CD4-positive, alpha-beta memory T cell (primary cell): ENCODE measurements at regions not wholly inside any gene's neighbourhood (a gene's known extent, or its start where the extent isn't known, plus 50 kb on each side); places are given as distances from the start of the nearest gene placed in this dataset.

Source experiments
- CTCF ChIA-PET: fragments of 350-600 bp; sonication (Branson Sonifier 250); formaldehyde crosslinking; loops from one replicate; lab custom pipeline; 2021; ENCODE audit warnings: inconsistent platforms; ENCODE audit not compliant: partially characterized antibody; lab: Charles Lee
- POLR2A ChIA-PET: fragments of 350-600 bp; sonication (Branson Sonifier 250); formaldehyde crosslinking; loops from one replicate; lab custom pipeline; 2021; ENCODE audit not compliant: partially characterized antibody; lab: Charles Lee
- DNase-seq, 5 donors: peaks; one replicate each; pipeline versions ENCODE4 v3.0.0 to v3.0.0-alpha.2; 2020 to 2022; ENCODE audit warnings: mixed read lengths in 1 of 5
- H3K27ac ChIP-seq: one replicate; pipeline ENCODE4 v1.7.0; 2013; ENCODE audit warnings: low read depth, low read length
- H3K27me3 ChIP-seq: 2 replicates; pipeline ENCODE4 v1.7.0; 2013; ENCODE audit warnings: mild to moderate bottlenecking, low read length, moderate library complexity; ENCODE audit not compliant: insufficient read depth
- H3K36me3 ChIP-seq: 2 replicates; pipeline ENCODE4 v1.7.0; 2013; ENCODE audit warnings: mild to moderate bottlenecking, low read length, moderate library complexity; ENCODE audit not compliant: insufficient read depth
- H3K4me1 ChIP-seq: 2 replicates; pipeline ENCODE4 v1.7.0; 2013; ENCODE audit warnings: mild to moderate bottlenecking, low read length, moderate library complexity; ENCODE audit not compliant: insufficient read depth
- H3K4me3 ChIP-seq, 2 donors: one replicate each; pipeline ENCODE4 v1.7.0; 2013; ENCODE audit warnings: low read length in 2 of 2, mild to moderate bottlenecking in 1 of 2
- H3K9me3 ChIP-seq, 2 donors: one replicate each; pipeline ENCODE4 v1.7.0; 2013; ENCODE audit warnings: low read length in 2 of 2, control low read depth in 1 of 2; ENCODE audit not compliant: control insufficient read depth in 1 of 2
- H3K27ac Mint-ChIP-seq, 7 donors: one replicate each; pipeline ENCODE4 v1.8.0; 2020 to 2021; ENCODE audit warnings: mixed read lengths in 7 of 7, mild to moderate bottlenecking in 6 of 7, inconsistent platforms in 3 of 7, moderate library complexity in 3 of 7
- H3K27me3 Mint-ChIP-seq, 2 donors: one replicate each; pipeline ENCODE4 v1.8.0; 2020 to 2021; ENCODE audit warnings: mixed read lengths in 2 of 2
- H3K36me3 Mint-ChIP-seq, 2 donors: one replicate each; pipeline ENCODE4 v1.8.0; 2020 to 2021; ENCODE audit warnings: mixed read lengths in 2 of 2, inconsistent platforms in 1 of 2, mild to moderate bottlenecking in 1 of 2
- H3K4me1 Mint-ChIP-seq, 4 donors: one replicate each; pipeline ENCODE4 v1.8.0; 2020 to 2021; ENCODE audit warnings: mixed read lengths in 4 of 4, mild to moderate bottlenecking in 1 of 4
- H3K4me3 Mint-ChIP-seq, 8 donors: one replicate each; pipeline ENCODE4 v1.8.0; 2020 to 2021; ENCODE audit warnings: mixed read lengths in 8 of 8, mild to moderate bottlenecking in 7 of 8, moderate library complexity in 6 of 8, inconsistent platforms in 3 of 8
- H3K9me3 Mint-ChIP-seq, 8 donors: one replicate each; pipeline ENCODE4 v1.8.0; 2020 to 2021; ENCODE audit warnings: mixed read lengths in 8 of 8, mild to moderate bottlenecking in 5 of 8, inconsistent platforms in 3 of 8, moderate library complexity in 1 of 8
- intact Hi-C: fragments of 100-400 bp; cut with micrococcal nuclease; formaldehyde crosslinking; loops from one replicate; pipeline ENCODE4 v1.15.1; 2023

DNA sequence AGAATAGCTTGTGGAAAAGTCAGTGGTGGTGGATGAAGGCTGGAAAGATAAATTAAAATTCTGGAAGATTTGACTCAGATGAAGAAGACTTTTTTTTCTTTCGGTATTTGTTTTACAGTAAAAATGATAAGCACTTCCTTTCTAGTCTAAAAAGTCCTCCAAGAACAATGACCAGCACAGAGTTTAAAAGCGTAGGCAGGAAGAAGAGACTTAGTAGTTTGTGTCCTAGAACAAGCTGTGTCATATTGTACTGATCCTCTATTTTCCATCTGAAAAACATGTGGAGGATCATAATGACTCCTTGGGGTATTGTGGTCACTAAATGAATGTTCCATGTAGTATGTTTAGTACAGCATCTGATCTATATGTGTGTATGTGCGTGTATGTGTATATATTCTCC lies 132.4 kb upstream of the FSHR start:
- H3K4me1 ChIP-seq: no peaks in the 10 kb centered on the region
- no peak for DNase-seq
- H3K36me3 Mint-ChIP-seq: no peaks in the 10 kb centered on the region
- H3K9me3 Mint-ChIP-seq: peaks cover 0 to 10% (median 2%) of the 10 kb centered on the region in 8 donors
- H3K4me3 Mint-ChIP-seq: no peak overlapping the region
- no peaks in the 10 kb centered on the region for H3K27me3 Mint-ChIP-seq
- H3K4me3 ChIP-seq: no peak overlapping the region
- H3K4me1 Mint-ChIP-seq: no peaks in the 10 kb centered on the region
- ChIA-PET POLR2A (no interaction called here), CTCF (no interaction called here)
- no peak overlapping the region for H3K27ac Mint-ChIP-seq
- no peaks in the 10 kb centered on the region for H3K36me3 ChIP-seq
- intact Hi-C loops: no loop called here
- no peaks in the 10 kb centered on the region for H3K9me3 ChIP-seq
- H3K27me3 ChIP-seq: no peaks in the 10 kb centered on the region
- H3K27ac ChIP-seq: no peak overlapping the region

DNA sequence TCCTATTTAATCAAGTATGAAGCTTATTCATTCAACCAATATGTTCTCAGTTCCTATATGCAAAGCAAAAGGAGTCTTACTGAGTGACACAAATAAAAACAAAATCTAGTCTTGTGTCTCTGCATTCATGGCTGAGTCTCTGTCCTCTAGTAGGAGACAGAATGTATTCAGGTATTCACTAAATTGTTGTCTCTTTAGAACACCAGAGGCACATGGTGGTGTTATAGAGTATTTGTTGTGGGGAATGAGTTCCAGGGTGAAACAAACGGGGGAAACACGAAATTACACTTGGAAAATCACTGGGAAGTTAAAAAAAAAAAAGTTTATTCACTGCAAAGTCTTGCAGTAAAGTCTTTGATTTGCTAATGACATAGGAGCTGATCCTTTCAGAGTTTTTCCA lies 131.7 kb upstream of the FSHR start:
- CTCF ChIA-PET: no interaction called here
- no peak for DNase-seq
- no peaks in the 10 kb centered on the region for H3K9me3 ChIP-seq
- H3K4me1 ChIP-seq: no peaks in the 10 kb centered on the region
- H3K4me3 ChIP-seq: no peak overlapping the region
- H3K27me3 Mint-ChIP-seq: no peaks in the 10 kb centered on the region
- no peak overlapping the region for H3K27ac ChIP-seq
- no peaks in the 10 kb centered on the region for H3K36me3 ChIP-seq
- no peak overlapping the region for H3K27ac Mint-ChIP-seq
- no peaks in the 10 kb centered on the region for H3K27me3 ChIP-seq
- H3K4me1 Mint-ChIP-seq: no peaks in the 10 kb centered on the region
- H3K9me3 Mint-ChIP-seq: peaks cover 0 to 8% (median 2%) of the 10 kb centered on the region in 8 donors
- intact Hi-C loops: no loop called here
- H3K4me3 Mint-ChIP-seq: no peak overlapping the region
- H3K36me3 Mint-ChIP-seq: no peaks in the 10 kb centered on the region
- POLR2A ChIA-PET: no interaction called here

GRCh38 chr2:49278561-49278960 lies 124.2 kb upstream of the FSHR start:
- H3K27ac Mint-ChIP-seq: no peak overlapping the region
- Histone ChIP-seq H3K4me3 (no peak overlapping the region), H3K27ac (no peak overlapping the region), H3K4me1 (no peaks in the 10 kb centered on the region), H3K9me3 (peaks cover 0 to 3% of the 10 kb centered on the region in 2 donors), H3K36me3 (no peaks in the 10 kb centered on the region), H3K27me3 (no peaks in the 10 kb centered on the region)
- H3K4me3 Mint-ChIP-seq: no peak overlapping the region
- H3K27me3 Mint-ChIP-seq: no peaks in the 10 kb centered on the region
- intact Hi-C loops: no loop called here
- no peaks in the 10 kb centered on the region for H3K4me1 Mint-ChIP-seq
- no peaks in the 10 kb centered on the region for H3K36me3 Mint-ChIP-seq
- CTCF ChIA-PET: no interaction called here
- POLR2A ChIA-PET: no interaction called here
- peaks cover 0 to 13% (median 6%) of the 10 kb centered on the region in 8 donors for H3K9me3 Mint-ChIP-seq
- no peak for DNase-seq

DNA sequence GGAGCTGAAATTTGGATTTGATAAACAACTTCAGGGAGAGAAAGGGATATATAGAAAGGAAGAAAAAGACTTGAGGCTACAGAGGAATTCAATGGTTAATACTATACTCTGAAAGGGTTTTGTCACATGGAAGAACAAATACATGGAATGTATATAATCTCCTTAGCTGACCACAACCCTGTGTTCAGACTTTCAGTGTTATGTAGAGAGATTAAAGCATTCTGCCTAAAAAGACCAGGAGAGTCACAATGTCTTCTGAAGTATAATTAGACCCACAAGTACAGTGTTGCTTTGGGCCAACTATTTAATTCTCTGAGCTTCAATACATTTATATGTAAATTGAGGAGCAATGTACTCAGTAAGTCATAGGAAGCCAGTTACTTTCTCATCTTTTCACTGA lies 123.8 kb upstream of the FSHR start:
- Mint-ChIP-seq H3K27ac (no peak overlapping the region), H3K4me3 (no peak overlapping the region), H3K9me3 (peaks cover 0 to 15% (median 9%) of the 10 kb centered on the region in 8 donors), H3K27me3 (no peaks in the 10 kb centered on the region), H3K36me3 (no peaks in the 10 kb centered on the region), H3K4me1 (no peaks in the 10 kb centered on the region)
- Histone ChIP-seq H3K36me3 (no peaks in the 10 kb centered on the region), H3K27me3 (no peaks in the 10 kb centered on the region), H3K4me3 (no peak overlapping the region), H3K9me3 (peaks cover 0 to 3% of the 10 kb centered on the region in 2 donors), H3K4me1 (no peaks in the 10 kb centered on the region), H3K27ac (no peak overlapping the region)
- intact Hi-C loops: no loop called here
- ChIA-PET CTCF (no interaction called here), POLR2A (no interaction called here)
- DNase-seq: no peak

DNA sequence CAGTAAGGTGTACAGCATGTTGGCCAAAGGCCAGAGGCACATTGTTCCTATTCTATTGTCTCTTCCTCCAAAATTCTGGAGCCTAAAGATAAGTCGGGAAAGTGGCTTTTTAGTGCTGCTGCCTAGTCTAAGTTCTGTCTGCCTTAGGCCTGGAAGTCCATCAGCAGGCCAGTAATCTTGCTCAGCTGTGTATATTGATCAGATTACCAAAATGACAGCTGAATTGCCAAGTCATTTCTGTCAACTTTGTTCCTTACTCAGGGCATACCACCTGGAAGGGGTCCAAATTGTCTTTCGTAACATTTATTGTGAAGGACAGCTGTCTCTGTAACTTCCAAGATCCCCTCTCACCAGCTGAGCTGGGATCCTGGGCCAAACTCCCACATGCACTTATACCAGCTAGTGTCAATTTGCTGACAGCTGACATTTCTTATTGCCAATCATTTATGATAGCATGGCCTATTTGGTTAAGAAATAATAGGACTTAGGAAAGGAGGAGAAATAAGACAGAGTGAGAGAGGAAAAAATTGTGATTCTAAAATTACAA lies 116.8 kb upstream of the FSHR start:
- no peak overlapping the region for H3K27ac ChIP-seq
- CTCF ChIA-PET: no interaction called here
- intact Hi-C loops: no loop called here
- H3K4me3 Mint-ChIP-seq: no peak overlapping the region
- H3K4me3 ChIP-seq: no peak overlapping the region
- H3K27me3 ChIP-seq: no peaks in the 10 kb centered on the region
- peaks cover 0 to 7% (median 3%) of the 10 kb centered on the region in 8 donors for H3K9me3 Mint-ChIP-seq
- H3K27ac Mint-ChIP-seq: peak overlapping the region in 1 of 7 donors; percentile 73
- no peaks in the 10 kb centered on the region for H3K36me3 ChIP-seq
- H3K4me1 Mint-ChIP-seq: no peaks in the 10 kb centered on the region
- no peak for DNase-seq
- no peaks in the 10 kb centered on the region for H3K27me3 Mint-ChIP-seq
- H3K4me1 ChIP-seq: no peaks in the 10 kb centered on the region
- POLR2A ChIA-PET: no interaction called here
- H3K9me3 ChIP-seq: no peaks in the 10 kb centered on the region
- H3K36me3 Mint-ChIP-seq: no peaks in the 10 kb centered on the region

DNA sequence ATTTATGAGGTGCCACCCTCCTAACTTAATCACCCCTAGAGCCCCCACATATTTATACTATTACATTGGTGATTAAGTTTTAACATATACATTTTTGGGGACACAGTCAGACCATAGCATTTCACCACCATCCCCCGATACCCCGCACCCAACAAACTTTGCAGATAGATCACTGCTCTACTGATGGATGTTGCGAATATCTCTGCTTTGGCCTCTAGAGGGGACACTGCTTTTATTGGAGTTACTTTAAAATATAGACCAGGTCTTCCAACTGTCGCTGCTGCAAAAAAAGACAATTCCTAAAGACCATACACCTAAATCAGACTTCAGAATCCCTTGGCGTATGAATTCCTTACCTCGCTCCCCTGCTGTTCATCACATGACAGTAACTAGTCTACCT lies 115.8 kb upstream of the FSHR start:
- H3K4me3 Mint-ChIP-seq: no peak overlapping the region
- POLR2A ChIA-PET: no interaction called here
- intact Hi-C loops: no loop called here

GRCh38 chr2:49265471-49265870 lies 111.2 kb upstream of the FSHR start:
- CTCF ChIA-PET: no interaction called here
- no peaks in the 10 kb centered on the region for H3K4me1 Mint-ChIP-seq
- H3K4me3 ChIP-seq: no peak overlapping the region
- DNase-seq: no peak
- intact Hi-C loops: no loop called here
- H3K4me3 Mint-ChIP-seq: no peak overlapping the region
- H3K27me3 ChIP-seq: no peaks in the 10 kb centered on the region
- POLR2A ChIA-PET: no interaction called here
- no peak overlapping the region for H3K27ac ChIP-seq
- peaks cover 0 to 10% (median under 1%) of the 10 kb centered on the region in 8 donors for H3K9me3 Mint-ChIP-seq
- no peaks in the 10 kb centered on the region for H3K27me3 Mint-ChIP-seq
- no peaks in the 10 kb centered on the region for H3K4me1 ChIP-seq
- H3K27ac Mint-ChIP-seq: no peak overlapping the region
- no peaks in the 10 kb centered on the region for H3K36me3 Mint-ChIP-seq
- no peaks in the 10 kb centered on the region for H3K9me3 ChIP-seq
- H3K36me3 ChIP-seq: no peaks in the 10 kb centered on the region

More for the DNA sequence above, 115.8 kb upstream of the FSHR start:
- H3K27ac Mint-ChIP-seq: no peak overlapping the region
- Histone ChIP-seq H3K9me3 (no peaks in the 10 kb centered on the region), H3K4me3 (no peak overlapping the region), H3K27me3 (no peaks in the 10 kb centered on the region), H3K36me3 (no peaks in the 10 kb centered on the region), H3K27ac (no peak overlapping the region), H3K4me1 (no peaks in the 10 kb centered on the region)
- H3K4me1 Mint-ChIP-seq: no peaks in the 10 kb centered on the region
- CTCF ChIA-PET: no interaction called here
- no peaks in the 10 kb centered on the region for H3K27me3 Mint-ChIP-seq
- no peaks in the 10 kb centered on the region for H3K36me3 Mint-ChIP-seq
- no peak for DNase-seq
- H3K9me3 Mint-ChIP-seq: peaks cover 0 to 7% (median 3%) of the 10 kb centered on the region in 8 donors
